Endothelial cell of umbilical vein (primary cell): ENCODE measurements at regions not wholly inside any gene's neighbourhood (a gene's known extent, or its start where the extent isn't known, plus 50 kb on each side); places are given as distances from the start of the nearest gene placed in this dataset.

Experiments
- JUN ChIP-seq: IDR thresholded peaks from 2 replicates; pipeline ENCODE4 v1.6.1; 2011; ENCODE audit warnings: borderline replicate concordance, low read depth; ENCODE audit not compliant: insufficient read length, insufficient read depth
- POLR2A ChIP-seq: IDR thresholded peaks from 2 replicates; pipeline ENCODE4 v1.6.1; 2012; ENCODE audit warnings: low read depth, mild to moderate bottlenecking, control low read depth, low read length
- TF ChIP-seq, protein P1 (sequence below), 2 donors: IDR thresholded peaks; 1 replicate in 1 of 2; 2 replicates in 1 of 2; pipeline ENCODE4 v1.5.1; 2011; ENCODE audit warnings: low read length in 2 of 2, mild to moderate bottlenecking in 2 of 2, moderate library complexity in 2 of 2, control low read depth in 1 of 2, inconsistent platforms in 1 of 2, low read depth in 1 of 2; ENCODE audit not compliant: insufficient read depth in 1 of 2; ENCODE audit errors: extremely low read depth in 1 of 2

DNA sequence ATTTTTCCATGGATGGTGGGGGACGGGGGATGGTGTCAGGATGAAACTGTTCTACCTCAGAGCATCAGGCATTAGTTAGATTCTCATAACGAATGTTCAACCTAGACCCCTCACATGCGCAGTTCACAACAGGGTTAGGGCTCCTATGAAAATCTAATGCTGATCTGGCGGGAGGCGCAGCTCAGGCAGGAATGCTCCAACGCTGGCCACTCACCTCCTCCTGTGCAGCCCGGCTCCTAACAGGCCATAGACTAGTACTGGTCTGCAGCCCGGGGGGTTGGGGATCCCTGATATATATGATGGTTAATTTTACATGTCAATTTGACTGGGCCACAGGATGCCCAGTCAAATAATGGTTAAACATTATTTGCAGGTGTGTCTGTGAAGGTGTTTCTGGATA, 199.0 kb upstream of the NR4A3 start:
- TF ChIP-seq, protein P1, sequence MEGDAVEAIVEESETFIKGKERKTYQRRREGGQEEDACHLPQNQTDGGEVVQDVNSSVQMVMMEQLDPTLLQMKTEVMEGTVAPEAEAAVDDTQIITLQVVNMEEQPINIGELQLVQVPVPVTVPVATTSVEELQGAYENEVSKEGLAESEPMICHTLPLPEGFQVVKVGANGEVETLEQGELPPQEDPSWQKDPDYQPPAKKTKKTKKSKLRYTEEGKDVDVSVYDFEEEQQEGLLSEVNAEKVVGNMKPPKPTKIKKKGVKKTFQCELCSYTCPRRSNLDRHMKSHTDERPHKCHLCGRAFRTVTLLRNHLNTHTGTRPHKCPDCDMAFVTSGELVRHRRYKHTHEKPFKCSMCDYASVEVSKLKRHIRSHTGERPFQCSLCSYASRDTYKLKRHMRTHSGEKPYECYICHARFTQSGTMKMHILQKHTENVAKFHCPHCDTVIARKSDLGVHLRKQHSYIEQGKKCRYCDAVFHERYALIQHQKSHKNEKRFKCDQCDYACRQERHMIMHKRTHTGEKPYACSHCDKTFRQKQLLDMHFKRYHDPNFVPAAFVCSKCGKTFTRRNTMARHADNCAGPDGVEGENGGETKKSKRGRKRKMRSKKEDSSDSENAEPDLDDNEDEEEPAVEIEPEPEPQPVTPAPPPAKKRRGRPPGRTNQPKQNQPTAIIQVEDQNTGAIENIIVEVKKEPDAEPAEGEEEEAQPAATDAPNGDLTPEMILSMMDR (IDR thresholded peaks at IDR 0.05; ENCODE audit: extremely low read depth in 1 of 2, insufficient read depth in 1 of 2, low read depth in 1 of 2, low read length in 2 of 2): no peak
- TF ChIP-seq JUN (no peak), POLR2A (no peak)
